VCaP (cell line): ENCODE measurements at regions not wholly inside any gene's neighbourhood (a gene's known extent, or its start where the extent isn't known, plus 50 kb on each side); places are given as distances from the start of the nearest gene placed in this dataset.
A peak's percentile ranks its signal among the peaks of the same experiment; 100 is the strongest.

Source experiments
- H3K27ac ChIP-seq: fragments of 450-650 bp; 2 replicates; pipeline ENCODE4 v1.5.1; 2017
- CTCF ChIP-seq: fragments of 450-650 bp; conservative IDR thresholded peaks from 2 replicates; pipeline ENCODE4 v1.5.1; 2017; ENCODE audit warnings: mild to moderate bottlenecking, moderate library complexity

GRCh38 chr5:74396913-74397622, 243.5 kb downstream of the ENC1 start:
- no peak for TF ChIP-seq CTCF
- H3K27ac ChIP-seq: no peak overlapping the region

DNA sequence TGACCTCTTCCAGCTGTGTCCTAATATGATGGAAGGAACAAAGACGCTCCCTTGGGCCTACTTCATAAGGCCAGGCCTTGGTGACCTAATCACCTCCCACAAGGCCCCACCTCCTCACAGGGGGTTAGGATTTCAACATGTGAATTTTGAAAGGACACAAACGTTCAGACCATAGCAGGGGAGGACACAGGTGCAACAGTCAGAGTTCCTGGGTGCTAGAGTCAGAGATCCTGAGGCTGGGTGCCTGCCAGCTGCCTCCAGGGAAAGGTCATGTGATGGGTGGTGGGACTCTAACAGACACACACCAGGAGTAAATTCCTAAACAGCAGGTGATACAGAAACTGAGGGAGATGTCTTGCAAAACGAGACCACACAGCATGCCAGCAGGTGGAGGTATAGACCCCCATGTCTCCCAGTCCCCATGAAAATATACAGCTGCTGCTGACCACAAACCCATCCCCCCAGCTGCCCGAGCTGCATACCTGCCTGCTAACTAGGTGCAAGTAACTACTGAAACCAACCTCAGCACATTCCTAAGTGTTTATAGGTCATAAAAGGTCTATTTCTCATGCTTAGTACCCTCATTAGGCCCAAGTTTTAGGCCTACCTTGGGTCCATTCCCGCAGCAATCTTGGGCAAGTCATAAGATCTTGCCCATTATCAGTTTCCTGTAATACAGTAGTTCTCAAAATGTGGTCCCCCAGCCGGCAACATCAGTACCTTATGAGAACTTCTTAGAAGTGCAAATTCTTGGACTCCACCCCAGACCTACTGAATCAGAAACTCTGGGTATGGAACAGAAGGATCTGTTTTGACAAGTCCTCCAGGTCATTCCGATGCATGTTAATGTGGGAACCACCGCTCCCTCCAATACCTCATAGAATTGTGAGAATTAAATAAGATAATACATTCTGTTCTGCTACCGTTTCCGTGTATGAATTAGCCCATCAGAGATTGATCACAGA, 245.3 kb downstream of the ENC1 start:
- TF ChIP-seq CTCF: no peak
- H3K27ac ChIP-seq: no peak overlapping the region

DNA sequence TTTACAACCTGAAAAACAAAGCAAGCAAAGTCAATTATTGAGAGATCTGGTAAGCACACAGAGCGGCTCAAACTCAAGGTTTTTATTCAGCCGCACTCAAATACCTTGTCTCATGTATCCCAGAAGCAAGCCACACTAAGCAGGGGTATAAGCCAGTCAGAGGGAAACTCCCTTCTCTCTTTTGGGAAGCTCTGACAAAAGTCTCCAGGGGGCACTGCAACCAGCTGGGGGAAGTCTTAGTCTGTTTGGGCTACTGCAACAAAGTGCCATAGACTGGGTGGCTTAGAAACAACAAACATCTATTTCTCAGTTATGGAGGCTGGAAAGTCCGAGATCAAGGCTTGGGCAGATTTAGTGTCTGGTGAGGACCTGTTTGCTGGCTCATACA, 246.0 kb downstream of the ENC1 start:
- TF ChIP-seq CTCF: no peak
- no peak overlapping the region for H3K27ac ChIP-seq

- TF ChIP-seq CTCF: no peak
- H3K27ac ChIP-seq: no peak overlapping the region
These were observed 246.6 kb downstream of the ENC1 start for GRCh38 chr5:74393943-74394342.

DNA sequence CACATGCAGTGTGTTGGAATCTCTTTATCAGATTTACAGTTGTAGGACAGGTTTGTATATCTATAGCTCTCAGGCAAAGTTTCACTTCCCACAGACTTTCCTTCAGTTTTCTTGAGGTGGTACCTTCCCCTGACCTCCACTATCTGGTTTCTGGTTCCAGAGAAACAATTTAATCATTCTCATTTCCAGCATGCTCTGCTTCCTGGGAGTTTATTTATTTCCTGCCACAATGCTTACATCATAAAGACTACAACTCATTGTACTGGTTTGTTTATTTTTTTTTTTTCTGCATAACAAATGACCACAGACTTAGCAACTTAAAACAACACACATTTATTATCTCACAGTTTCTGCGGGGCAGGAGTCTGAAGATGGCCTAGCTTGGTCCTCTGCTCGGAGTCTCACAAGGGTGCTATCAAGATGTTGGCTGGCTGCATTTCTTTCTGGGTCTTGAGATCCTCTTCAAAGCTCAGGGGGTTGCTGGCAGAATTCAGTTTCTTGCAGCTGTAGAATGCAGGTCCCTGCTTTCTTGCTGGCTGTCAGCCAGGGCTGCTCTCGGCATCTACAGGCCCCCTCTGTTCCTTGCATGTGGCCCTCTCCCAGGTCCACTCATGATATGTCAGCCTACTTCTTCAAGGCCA, 247.7 kb downstream of the ENC1 start:
- no peak for TF ChIP-seq CTCF
- H3K27ac ChIP-seq: peak overlapping the region; percentile 60

GRCh38 chr5:74391410-74391809, 249.1 kb downstream of the ENC1 start:
- TF ChIP-seq CTCF: no peak
- H3K27ac ChIP-seq: no peak overlapping the region

- TF ChIP-seq CTCF: no peak
- no peak overlapping the region for H3K27ac ChIP-seq
These were observed 249.7 kb downstream of the ENC1 start for GRCh38 chr5:74390822-74391221.
